Transverse colon (tissue), 4 donors: ENCODE measurements at regions not wholly inside any gene's neighbourhood (a gene's known extent, or its start where the extent isn't known, plus 50 kb on each side); places are given as distances from the start of the nearest gene placed in this dataset.

Source experiments
- CTCF ChIP-seq, 5 experiments: fragments of 200-600 bp in 3 of 5; fragments of 450-650 bp in 2 of 5; sonication (generic) in 3 of 5; IDR thresholded peaks; 1 replicate in 2 of 5; 2 replicates in 3 of 5; pipeline ENCODE4 v1.5.1; 2016 to 2017; ENCODE audit warnings: antibody characterized with exemption in 5 of 5, inconsistent platforms in 3 of 5, mild to moderate bottlenecking in 2 of 5, moderate library complexity in 1 of 5
- EP300 ChIP-seq: sonication (generic); formaldehyde crosslinking; IDR thresholded peaks from one replicate; pipeline ENCODE4 v1.6.1; 2017; ENCODE audit warnings: antibody characterized with exemption, low read depth
- POLR2A ChIP-seq: fragments of 450-650 bp; IDR thresholded peaks from one replicate; pipeline ENCODE4 v1.6.1; 2016; ENCODE audit warnings: antibody characterized with exemption, mild to moderate bottlenecking, moderate library complexity
- POLR2AphosphoS5 ChIP-seq, 3 donors: sonication (generic); formaldehyde crosslinking; IDR thresholded peaks; one replicate each; pipeline ENCODE4 v1.6.1; 2016; ENCODE audit warnings: antibody characterized with exemption in 3 of 3

GRCh38 chr7:106781828-106782544 is 83.1 kb upstream of the PIK3CG start:
- TF ChIP-seq POLR2A (no peak), CTCF (IDR thresholded peaks at IDR 0.05) (no peak), EP300 (no peak), POLR2AphosphoS5 (IDR thresholded peaks at IDR 0.05) (no peak)
